Vagina (tissue), 2 donors: ENCODE measurements at regions not wholly inside any gene's neighbourhood (a gene's known extent, or its start where the extent isn't known, plus 50 kb on each side); places are given as distances from the start of the nearest gene placed in this dataset.

Experiments used
- POLR2A ChIP-seq, 2 donors: fragments of 450-650 bp; IDR thresholded peaks; one replicate each; pipeline ENCODE4 v1.6.1; 2017; ENCODE audit warnings: antibody characterized with exemption in 2 of 2, mild to moderate bottlenecking in 2 of 2, moderate library complexity in 2 of 2
- TF ChIP-seq, protein P1 (sequence below), 3 experiments: fragments of 450-650 bp in 2 of 3; fragments of 200-600 bp in 1 of 3; sonication (generic) in 1 of 3; IDR thresholded peaks; one replicate each; pipeline ENCODE4 v1.5.1; 2017 to 2019; ENCODE audit warnings: antibody characterized with exemption in 3 of 3, mild to moderate bottlenecking in 2 of 3, moderate library complexity in 2 of 3

DNA sequence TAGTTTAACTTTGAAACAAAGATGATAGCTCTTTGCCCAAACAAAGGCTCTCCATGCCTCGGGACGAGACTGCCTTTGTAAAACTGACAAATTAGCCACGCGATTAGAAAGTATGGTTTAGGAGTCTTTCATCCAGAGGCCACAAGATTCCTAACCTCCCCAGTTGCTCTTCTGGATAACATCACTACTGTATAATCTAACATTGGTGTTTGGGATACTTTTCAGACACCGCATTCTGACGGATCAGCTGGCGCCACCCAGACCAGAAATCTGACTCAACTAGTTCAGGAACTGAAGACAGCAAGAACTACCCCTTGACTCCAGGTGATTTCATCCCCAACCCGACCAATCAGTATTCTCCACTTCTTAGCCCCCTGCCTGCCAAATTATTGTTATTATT, 98.1 kb upstream of the TEX13D start:
- TF ChIP-seq POLR2A (IDR thresholded peaks at IDR 0.05) = no peak
- TF ChIP-seq, protein P1, sequence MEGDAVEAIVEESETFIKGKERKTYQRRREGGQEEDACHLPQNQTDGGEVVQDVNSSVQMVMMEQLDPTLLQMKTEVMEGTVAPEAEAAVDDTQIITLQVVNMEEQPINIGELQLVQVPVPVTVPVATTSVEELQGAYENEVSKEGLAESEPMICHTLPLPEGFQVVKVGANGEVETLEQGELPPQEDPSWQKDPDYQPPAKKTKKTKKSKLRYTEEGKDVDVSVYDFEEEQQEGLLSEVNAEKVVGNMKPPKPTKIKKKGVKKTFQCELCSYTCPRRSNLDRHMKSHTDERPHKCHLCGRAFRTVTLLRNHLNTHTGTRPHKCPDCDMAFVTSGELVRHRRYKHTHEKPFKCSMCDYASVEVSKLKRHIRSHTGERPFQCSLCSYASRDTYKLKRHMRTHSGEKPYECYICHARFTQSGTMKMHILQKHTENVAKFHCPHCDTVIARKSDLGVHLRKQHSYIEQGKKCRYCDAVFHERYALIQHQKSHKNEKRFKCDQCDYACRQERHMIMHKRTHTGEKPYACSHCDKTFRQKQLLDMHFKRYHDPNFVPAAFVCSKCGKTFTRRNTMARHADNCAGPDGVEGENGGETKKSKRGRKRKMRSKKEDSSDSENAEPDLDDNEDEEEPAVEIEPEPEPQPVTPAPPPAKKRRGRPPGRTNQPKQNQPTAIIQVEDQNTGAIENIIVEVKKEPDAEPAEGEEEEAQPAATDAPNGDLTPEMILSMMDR (IDR thresholded peaks at IDR 0.05) = no peak
